ENCODE measurements at regions not wholly inside any gene's neighbourhood (a gene's known extent, or its start where the extent isn't known, plus 50 kb on each side); places are given as distances from the start of the nearest gene placed in this dataset.

GRCh38 chr6:135658916-135659315 lies 161.4 kb upstream of the AHI1 start:
- Histone ChIP-seq H3K9me3 (no peaks in the 10 kb centered on the region), H3K4me1 (no peaks in the 10 kb centered on the region), H3K27ac (no peak overlapping the region), H3K4me3 (replicated peaks in 1 of 3) (no peak overlapping the region), H3K36me3 (no peaks in the 10 kb centered on the region), H3K27me3 (no peaks in the 10 kb centered on the region)
- TF ChIP-seq CTCF (IDR thresholded peaks at IDR 0.05) = no peak
- TF ChIP-seq POLR2A (IDR thresholded peaks at IDR 0.05) = no peak
- DNase-seq = no peak
- WGBS, 2 donors = 90 to 91% methylated on average over 2 of the region's 2 CpGs
- intact Hi-C loops (cut with DNase I) = no loop called here

DNA sequence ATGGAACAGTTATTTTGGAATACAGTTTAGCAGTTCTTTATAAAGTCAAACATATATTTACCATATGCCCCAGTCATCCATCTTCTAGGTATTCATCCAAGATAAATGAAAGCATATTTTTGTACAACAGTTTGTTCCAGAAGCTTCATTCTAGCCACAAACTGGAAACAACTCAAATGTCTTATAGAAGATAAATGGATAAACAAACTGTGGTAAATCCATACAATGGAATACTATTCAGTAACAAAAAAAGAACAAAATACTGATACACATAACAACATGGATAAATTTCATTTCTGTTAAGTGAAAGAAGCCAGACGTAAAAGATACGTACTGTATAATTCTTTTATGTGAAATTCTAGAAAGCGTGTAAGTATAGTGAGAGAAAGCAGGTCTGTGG lies 167.0 kb upstream of the AHI1 start:
- Histone ChIP-seq H3K9me3 (no peaks in the 10 kb centered on the region), H3K4me1 (no peaks in the 10 kb centered on the region), H3K27me3 (no peaks in the 10 kb centered on the region), H3K4me3 (replicated peaks in 1 of 3) (no peak overlapping the region), H3K27ac (no peak overlapping the region), H3K36me3 (no peaks in the 10 kb centered on the region)
- TF ChIP-seq POLR2A (IDR thresholded peaks at IDR 0.05) (no peak), CTCF (IDR thresholded peaks at IDR 0.05) (no peak)
- WGBS, 2 donors = 97 to 100% methylated on average over 3 of the region's 3 CpGs
- no peak for DNase-seq
- intact Hi-C loops (cut with DNase I) = no loop called here

GRCh38 chr6:135665935-135666334 lies 168.4 kb upstream of the AHI1 start:
- no peaks in the 10 kb centered on the region for H3K27me3 ChIP-seq
- 85 to 90% methylated on average over 4 of the region's 4 CpGs for WGBS, 2 donors
- intact Hi-C loops (cut with DNase I) = no loop called here
- no peak overlapping the region for H3K27ac ChIP-seq
- DNase-seq = no peak
- H3K9me3 ChIP-seq = no peaks in the 10 kb centered on the region
- TF ChIP-seq POLR2A (IDR thresholded peaks at IDR 0.05) = no peak
- TF ChIP-seq CTCF (IDR thresholded peaks at IDR 0.05) = no peak
- no peak overlapping the region for H3K4me3 ChIP-seq (replicated peaks in 1 of 3)
- no peaks in the 10 kb centered on the region for H3K4me1 ChIP-seq
- H3K36me3 ChIP-seq = no peaks in the 10 kb centered on the region

DNA sequence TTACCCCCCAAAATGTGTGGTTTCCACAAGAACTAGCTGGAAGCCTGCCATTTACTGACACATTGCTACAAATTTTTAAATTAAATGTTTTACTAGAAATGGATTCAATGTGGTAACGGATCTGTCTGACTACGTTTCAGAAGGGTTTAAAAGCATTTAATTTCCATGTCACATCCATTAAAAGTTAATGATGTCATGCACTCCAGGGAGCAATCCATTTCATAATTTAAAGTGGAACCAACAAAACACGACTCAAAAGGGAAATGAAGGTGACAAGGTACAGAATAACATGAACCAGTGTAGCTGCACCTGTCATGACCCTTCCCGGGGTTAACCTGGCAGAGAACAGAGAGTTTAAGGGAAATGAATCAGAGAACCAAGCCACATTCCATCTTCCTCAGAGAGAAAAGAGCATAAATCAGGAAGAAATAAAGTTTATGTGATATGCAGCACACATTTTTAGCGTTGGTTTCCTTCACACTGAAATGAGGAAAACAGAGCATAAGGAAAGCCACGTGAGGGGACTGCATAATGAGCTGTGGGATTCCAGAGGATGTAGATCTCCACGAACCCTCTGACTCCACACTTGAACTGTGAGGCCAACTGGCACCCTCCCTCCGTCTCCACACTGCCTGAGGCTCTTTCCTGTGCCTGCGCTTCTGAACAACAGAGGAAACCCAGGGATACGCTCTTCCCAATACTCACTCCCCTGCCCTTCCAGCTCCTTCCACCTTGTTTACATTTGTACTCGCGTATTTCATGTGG lies 170.3 kb upstream of the AHI1 start:
- no peaks in the 10 kb centered on the region for H3K9me3 ChIP-seq
- no peaks in the 10 kb centered on the region for H3K4me1 ChIP-seq
- no peak for TF ChIP-seq POLR2A (IDR thresholded peaks at IDR 0.05)
- no peak for TF ChIP-seq CTCF (IDR thresholded peaks at IDR 0.05)
- no peak overlapping the region for H3K4me3 ChIP-seq (replicated peaks in 1 of 3)
- no peaks in the 10 kb centered on the region for H3K36me3 ChIP-seq
- WGBS, 2 donors = 56 to 63% methylated on average over 12 of the region's 12 CpGs
- intact Hi-C loops (cut with DNase I) = no loop called here
- DNase-seq = peak in 1 of 2 donors; percentile 7
- no peak overlapping the region for H3K27ac ChIP-seq
- no peaks in the 10 kb centered on the region for H3K27me3 ChIP-seq

- no peak for DNase-seq
- no peaks in the 10 kb centered on the region for H3K36me3 ChIP-seq
- intact Hi-C loops (cut with DNase I) = no loop called here
- H3K27me3 ChIP-seq = no peaks in the 10 kb centered on the region
- no peak overlapping the region for H3K27ac ChIP-seq
- H3K4me1 ChIP-seq = no peaks in the 10 kb centered on the region
- 97 to 98% methylated on average over 6 of the region's 6 CpGs for WGBS, 2 donors
- TF ChIP-seq CTCF (IDR thresholded peaks at IDR 0.05) (no peak), POLR2A (IDR thresholded peaks at IDR 0.05) (no peak)
- no peak overlapping the region for H3K4me3 ChIP-seq (replicated peaks in 1 of 3)
- H3K9me3 ChIP-seq = no peaks in the 10 kb centered on the region
These were observed 174.7 kb upstream of the AHI1 start for GRCh38 chr6:135672256-135672655.

Measured in thyroid gland (tissue), 4 donors.